ENCODE measurements at regions not wholly inside any gene's neighbourhood (a gene's known extent, or its start where the extent isn't known, plus 50 kb on each side); places are given as distances from the start of the nearest gene placed in this dataset.

- DNase-seq (ENCODE audit: low read depth, low spot score) = no peak
- H3K4me3 ChIP-seq (ENCODE audit: low read length) = no peak overlapping the region
Measured at GRCh38 chr13:22175815-22176214, 504.9 kb downstream of the FGF9 start.

- DNase-seq (ENCODE audit: low read depth, low spot score) = no peak
- H3K4me3 ChIP-seq (ENCODE audit: low read length) = no peak overlapping the region
Measured at GRCh38 chr13:22176968-22177520, 506.2 kb downstream of the FGF9 start.

- no peak for DNase-seq (ENCODE audit: low read depth, low spot score)
- H3K4me3 ChIP-seq (ENCODE audit: low read length) = no peak overlapping the region
Measured at GRCh38 chr13:22178878-22179277, 508.0 kb downstream of the FGF9 start.

- DNase-seq (ENCODE audit: low read depth, low spot score) = no peak
- no peak overlapping the region for H3K4me3 ChIP-seq (ENCODE audit: low read length)
Measured at GRCh38 chr13:22187329-22187728, 516.5 kb downstream of the FGF9 start.

GRCh38 chr13:22189176-22190048 lies 518.5 kb downstream of the FGF9 start:
- no peak overlapping the region for H3K4me3 ChIP-seq (ENCODE audit: low read length)

GRCh38 chr13:22193070-22193469 lies 522.2 kb downstream of the FGF9 start:
- DNase-seq (ENCODE audit: low read depth, low spot score) = no peak

More at GRCh38 chr13:22189176-22190048, 518.5 kb downstream of the FGF9 start:
- no peak for DNase-seq (ENCODE audit: low read depth, low spot score)

GRCh38 chr13:22194106-22194805 lies 523.4 kb downstream of the FGF9 start:
- no peak for DNase-seq (ENCODE audit: low read depth, low spot score)
- no peak overlapping the region for H3K4me3 ChIP-seq (ENCODE audit: low read length)

More at GRCh38 chr13:22193070-22193469, 522.2 kb downstream of the FGF9 start:
- H3K4me3 ChIP-seq (ENCODE audit: low read length) = no peak overlapping the region

GRCh38 chr13:22195726-22196125 lies 524.9 kb downstream of the FGF9 start:
- DNase-seq (ENCODE audit: low read depth, low spot score) = no peak
- H3K4me3 ChIP-seq (ENCODE audit: low read length) = no peak overlapping the region

- DNase-seq (ENCODE audit: low read depth, low spot score) = no peak
- H3K4me3 ChIP-seq (ENCODE audit: low read length) = no peak overlapping the region
Measured at GRCh38 chr13:22196777-22197176, 525.9 kb downstream of the FGF9 start.

- no peak overlapping the region for H3K4me3 ChIP-seq (ENCODE audit: low read length)
- no peak for DNase-seq (ENCODE audit: low read depth, low spot score)
Measured at GRCh38 chr13:22198001-22198400, 527.1 kb downstream of the FGF9 start.

- DNase-seq (ENCODE audit: low read depth, low spot score) = no peak
Measured at GRCh38 chr13:22198641-22199217, 527.9 kb downstream of the FGF9 start.

GRCh38 chr13:22200440-22200839 lies 529.6 kb downstream of the FGF9 start:
- no peak for DNase-seq (ENCODE audit: low read depth, low spot score)
- H3K4me3 ChIP-seq (ENCODE audit: low read length) = no peak overlapping the region

More at GRCh38 chr13:22198641-22199217, 527.9 kb downstream of the FGF9 start:
- H3K4me3 ChIP-seq (ENCODE audit: low read length) = no peak overlapping the region

GRCh38 chr13:22201375-22201925 lies 530.6 kb downstream of the FGF9 start:
- no peak overlapping the region for H3K4me3 ChIP-seq (ENCODE audit: low read length)
- DNase-seq (ENCODE audit: low read depth, low spot score) = no peak

- DNase-seq (ENCODE audit: low read depth, low spot score) = no peak
- no peak overlapping the region for H3K4me3 ChIP-seq (ENCODE audit: low read length)
Measured at GRCh38 chr13:22210134-22210930, 539.5 kb downstream of the FGF9 start.

GRCh38 chr13:22211876-22212275 lies 541.0 kb downstream of the FGF9 start:
- no peak for DNase-seq (ENCODE audit: low read depth, low spot score)
- no peak overlapping the region for H3K4me3 ChIP-seq (ENCODE audit: low read length)

GRCh38 chr13:22212576-22212975 lies 541.7 kb downstream of the FGF9 start:
- no peak for DNase-seq (ENCODE audit: low read depth, low spot score)
- no peak overlapping the region for H3K4me3 ChIP-seq (ENCODE audit: low read length)

GRCh38 chr13:22214184-22214583 lies 543.3 kb downstream of the FGF9 start:
- peak; percentile 23 for DNase-seq (ENCODE audit: low read depth, low spot score)
- H3K4me3 ChIP-seq (ENCODE audit: low read length) = no peak overlapping the region

- no peak overlapping the region for H3K4me3 ChIP-seq (ENCODE audit: low read length)
- no peak for DNase-seq (ENCODE audit: low read depth, low spot score)
Measured at GRCh38 chr13:22218797-22219196, 547.9 kb downstream of the FGF9 start.

- no peak for DNase-seq (ENCODE audit: low read depth, low spot score)
- no peak overlapping the region for H3K4me3 ChIP-seq (ENCODE audit: low read length)
Measured at GRCh38 chr13:22219709-22220108, 548.8 kb downstream of the FGF9 start.

All from Jurkat, Clone E6-1 (cell line).